CD4-positive, CD25-positive, alpha-beta regulatory T cell (primary cell): ENCODE measurements at regions not wholly inside any gene's neighbourhood (a gene's known extent, or its start where the extent isn't known, plus 50 kb on each side); places are given as distances from the start of the nearest gene placed in this dataset.

Experiments
- ATAC-seq, 2 donors: fragments of 150-1000 bp; cut with Tn5 transposase; one replicate each; pipeline ENCODE4 v1.10.0; 2021; ENCODE audit warnings: low read depth in 2 of 2, moderate number of reproducible peaks in 2 of 2, moderate library complexity in 1 of 2
- DNase-seq, 3 donors: peaks; one replicate each; pipeline versions ENCODE4 v3.0.0 to v3.0.0-alpha.2; 2012 to 2022; ENCODE audit warnings: mixed read lengths in 1 of 3
- H3K27ac ChIP-seq: one replicate; pipeline ENCODE4 v1.7.0; 2013; ENCODE audit warnings: mild to moderate bottlenecking, low read length; ENCODE audit not compliant: insufficient read depth, poor library complexity, severe bottlenecking
- H3K27me3 ChIP-seq: one replicate; pipeline ENCODE4 v1.7.0; 2013; ENCODE audit warnings: low read length; ENCODE audit not compliant: control insufficient read depth, insufficient read depth
- H3K36me3 ChIP-seq: one replicate; pipeline ENCODE4 v1.7.0; 2013; ENCODE audit warnings: mild to moderate bottlenecking, low read length, moderate library complexity; ENCODE audit not compliant: control insufficient read depth, insufficient read depth
- H3K4me1 ChIP-seq: 2 replicates; pipeline ENCODE4 v1.7.0; 2013; ENCODE audit warnings: mild to moderate bottlenecking, low read length; ENCODE audit not compliant: insufficient read depth, control insufficient read depth, poor library complexity, severe bottlenecking
- H3K4me3 ChIP-seq: one replicate; pipeline ENCODE4 v1.7.0; 2013; ENCODE audit warnings: low read depth, mild to moderate bottlenecking, low read length, moderate library complexity
- H3K9me3 ChIP-seq, 2 experiments: 1 replicate in 1 of 2; 2 replicates in 1 of 2; pipeline ENCODE4 v1.7.0; 2013; ENCODE audit warnings: low read length in 2 of 2, mild to moderate bottlenecking in 1 of 2, moderate library complexity in 1 of 2; ENCODE audit not compliant: control insufficient read depth in 2 of 2
- H3K27ac Mint-ChIP-seq, 3 donors: one replicate each; pipeline ENCODE4 v1.8.0; 2020 to 2022; ENCODE audit warnings: mild to moderate bottlenecking in 3 of 3, mixed read lengths in 3 of 3, moderate library complexity in 2 of 3
- H3K27me3 Mint-ChIP-seq: one replicate; pipeline ENCODE4 v1.8.0; 2022; ENCODE audit warnings: mild to moderate bottlenecking, mixed read lengths
- H3K36me3 Mint-ChIP-seq: one replicate; pipeline ENCODE4 v1.8.0; 2020; ENCODE audit warnings: mixed read lengths
- H3K4me1 Mint-ChIP-seq, 4 donors: one replicate each; pipeline ENCODE4 v1.8.0; 2020 to 2022; ENCODE audit warnings: mixed read lengths in 4 of 4, mild to moderate bottlenecking in 1 of 4
- H3K4me3 Mint-ChIP-seq, 4 donors: one replicate each; pipeline ENCODE4 v1.8.0; 2020 to 2022; ENCODE audit warnings: mild to moderate bottlenecking in 4 of 4, mixed read lengths in 4 of 4, moderate library complexity in 3 of 4
- H3K9me3 Mint-ChIP-seq, 7 donors: one replicate each; pipeline ENCODE4 v1.8.0; 2020 to 2022; ENCODE audit warnings: mixed read lengths in 7 of 7, mild to moderate bottlenecking in 3 of 7, moderate library complexity in 2 of 7

GRCh38 chr11:112795142-112795815 lies 165.9 kb upstream of the NCAM1 start:
- Histone ChIP-seq H3K27me3 (no peaks in the 10 kb centered on the region), H3K4me1 (no peaks in the 10 kb centered on the region), H3K4me3 (no peak overlapping the region), H3K9me3 (no peaks in the 10 kb centered on the region), H3K27ac (no peak overlapping the region), H3K36me3 (no peaks in the 10 kb centered on the region)
- DNase-seq (peak in 1 of 3 donors; percentile 11), ATAC-seq (no peak)
- Mint-ChIP-seq H3K4me1 (peaks cover 0 to 5% (median 2%) of the 10 kb centered on the region in 4 donors), H3K27me3 (no peaks in the 10 kb centered on the region), H3K4me3 (no peak overlapping the region), H3K9me3 (peaks cover 0 to 1% (median 0%) of the 10 kb centered on the region in 7 donors), H3K36me3 (no peaks in the 10 kb centered on the region), H3K27ac (no peak overlapping the region)

GRCh38 chr11:112795911-112796649 lies 165.1 kb upstream of the NCAM1 start:
- Histone ChIP-seq H3K4me1 (no peaks in the 10 kb centered on the region), H3K27ac (no peak overlapping the region), H3K27me3 (no peaks in the 10 kb centered on the region), H3K36me3 (no peaks in the 10 kb centered on the region), H3K9me3 (no peaks in the 10 kb centered on the region), H3K4me3 (no peak overlapping the region)
- Mint-ChIP-seq H3K27ac (no peak overlapping the region), H3K27me3 (no peaks in the 10 kb centered on the region), H3K4me3 (no peak overlapping the region), H3K36me3 (no peaks in the 10 kb centered on the region), H3K9me3 (peaks cover 0 to 3% (median 0%) of the 10 kb centered on the region in 7 donors), H3K4me1 (peaks cover 0 to 5% (median 2%) of the 10 kb centered on the region in 4 donors)
- ATAC-seq (no peak), DNase-seq (no peak)

- H3K9me3 Mint-ChIP-seq = peaks cover 0 to 3% (median 0%) of the 10 kb centered on the region in 7 donors
- H3K36me3 ChIP-seq = no peaks in the 10 kb centered on the region
- no peaks in the 10 kb centered on the region for H3K27me3 ChIP-seq
- no peaks in the 10 kb centered on the region for H3K36me3 Mint-ChIP-seq
- ATAC-seq = no peak
- no peak for DNase-seq
- no peaks in the 10 kb centered on the region for H3K27me3 Mint-ChIP-seq
- H3K4me3 Mint-ChIP-seq = no peak overlapping the region
- H3K27ac ChIP-seq = no peak overlapping the region
- no peaks in the 10 kb centered on the region for H3K9me3 ChIP-seq
- H3K4me1 Mint-ChIP-seq = peaks cover 0 to 5% (median 2%) of the 10 kb centered on the region in 4 donors
- no peaks in the 10 kb centered on the region for H3K4me1 ChIP-seq
- no peak overlapping the region for H3K27ac Mint-ChIP-seq
- no peak overlapping the region for H3K4me3 ChIP-seq
These were observed 164.1 kb upstream of the NCAM1 start for GRCh38 chr11:112797092-112797491.

GRCh38 chr11:112797648-112798293 lies 163.4 kb upstream of the NCAM1 start:
- Mint-ChIP-seq H3K4me3 (no peak overlapping the region), H3K27me3 (no peaks in the 10 kb centered on the region), H3K9me3 (peaks cover 0 to 2% (median 0%) of the 10 kb centered on the region in 7 donors), H3K36me3 (no peaks in the 10 kb centered on the region), H3K4me1 (peaks cover 0 to 5% (median 2%) of the 10 kb centered on the region in 4 donors), H3K27ac (no peak overlapping the region)
- DNase-seq (peak in 1 of 3 donors; percentile 4), ATAC-seq (no peak)
- H3K36me3 ChIP-seq = no peaks in the 10 kb centered on the region
- H3K4me1 ChIP-seq = no peaks in the 10 kb centered on the region
- H3K27ac ChIP-seq = no peak overlapping the region
- no peak overlapping the region for H3K4me3 ChIP-seq
- no peaks in the 10 kb centered on the region for H3K9me3 ChIP-seq
- no peaks in the 10 kb centered on the region for H3K27me3 ChIP-seq

- Mint-ChIP-seq H3K27ac (no peak overlapping the region), H3K4me3 (no peak overlapping the region), H3K9me3 (peaks cover 0 to 6% (median 2%) of the 10 kb centered on the region in 7 donors), H3K36me3 (no peaks in the 10 kb centered on the region), H3K4me1 (no peaks in the 10 kb centered on the region), H3K27me3 (no peaks in the 10 kb centered on the region)
- no peak overlapping the region for H3K27ac ChIP-seq
- no peaks in the 10 kb centered on the region for H3K4me1 ChIP-seq
- ATAC-seq = no peak
- H3K36me3 ChIP-seq = no peaks in the 10 kb centered on the region
- no peaks in the 10 kb centered on the region for H3K9me3 ChIP-seq
- no peak for DNase-seq
- no peak overlapping the region for H3K4me3 ChIP-seq
- no peaks in the 10 kb centered on the region for H3K27me3 ChIP-seq
These were observed 160.0 kb upstream of the NCAM1 start for GRCh38 chr11:112801025-112801816.

- no peaks in the 10 kb centered on the region for H3K4me1 Mint-ChIP-seq
- Histone ChIP-seq H3K4me1 (no peaks in the 10 kb centered on the region), H3K27ac (no peak overlapping the region), H3K4me3 (no peak overlapping the region), H3K36me3 (no peaks in the 10 kb centered on the region), H3K27me3 (no peaks in the 10 kb centered on the region), H3K9me3 (no peaks in the 10 kb centered on the region)
- no peak for DNase-seq
- H3K36me3 Mint-ChIP-seq = no peaks in the 10 kb centered on the region
- no peak for ATAC-seq
- peaks cover 0 to 6% (median 2%) of the 10 kb centered on the region in 7 donors for H3K9me3 Mint-ChIP-seq
- peaks cover 1% of the 10 kb centered on the region for H3K27me3 Mint-ChIP-seq
- H3K27ac Mint-ChIP-seq = no peak overlapping the region
- no peak overlapping the region for H3K4me3 Mint-ChIP-seq
These were observed 159.5 kb upstream of the NCAM1 start for GRCh38 chr11:112801817-112802088.

GRCh38 chr11:112805658-112806057 lies 155.6 kb upstream of the NCAM1 start:
- H3K4me3 ChIP-seq = no peak overlapping the region
- no peak overlapping the region for H3K27ac Mint-ChIP-seq
- no peaks in the 10 kb centered on the region for H3K9me3 ChIP-seq
- DNase-seq (no peak), ATAC-seq (no peak)
- H3K36me3 Mint-ChIP-seq = no peaks in the 10 kb centered on the region
- peaks cover 5% of the 10 kb centered on the region for H3K27me3 Mint-ChIP-seq
- no peaks in the 10 kb centered on the region for H3K27me3 ChIP-seq
- H3K27ac ChIP-seq = no peak overlapping the region
- H3K4me3 Mint-ChIP-seq = no peak overlapping the region
- no peaks in the 10 kb centered on the region for H3K4me1 Mint-ChIP-seq
- H3K36me3 ChIP-seq = no peaks in the 10 kb centered on the region
- no peaks in the 10 kb centered on the region for H3K4me1 ChIP-seq
- H3K9me3 Mint-ChIP-seq = peaks cover 0 to 6% (median 2%) of the 10 kb centered on the region in 7 donors
